ENCODE measurements at regions not wholly inside any gene's neighbourhood (a gene's known extent, or its start where the extent isn't known, plus 50 kb on each side); places are given as distances from the start of the nearest gene placed in this dataset.

- H3K27ac ChIP-seq: peak overlapping the region; percentile 60; the same call in 1 of the 2 replicates
- no peak for TF ChIP-seq CTCF (conservative IDR thresholded peaks at IDR 0.05)
Measured at GRCh38 chr5:149441986-149442385, 62.9 kb upstream of the IL17B start.

GRCh38 chr5:149441194-149441753 lies 62.2 kb upstream of the IL17B start:
- TF ChIP-seq CTCF (conservative IDR thresholded peaks at IDR 0.05): no peak
- H3K27ac ChIP-seq: no peak overlapping the region; the same call in 1 of the 2 replicates

- peak overlapping the region; percentile 71 for H3K27ac ChIP-seq
- peak; percentile 65 for TF ChIP-seq CTCF (conservative IDR thresholded peaks at IDR 0.05)
Measured at GRCh38 chr5:149439899-149440542, 60.9 kb upstream of the IL17B start.

- TF ChIP-seq CTCF (conservative IDR thresholded peaks at IDR 0.05): no peak
Measured at GRCh38 chr5:149438711-149439132, 59.6 kb upstream of the IL17B start.

GRCh38 chr5:149438281-149438680 lies 59.2 kb upstream of the IL17B start:
- peak overlapping the region; percentile 71 for H3K27ac ChIP-seq
- no peak for TF ChIP-seq CTCF (conservative IDR thresholded peaks at IDR 0.05)

More at GRCh38 chr5:149438711-149439132, 59.6 kb upstream of the IL17B start:
- H3K27ac ChIP-seq: peak overlapping the region; percentile 71

GRCh38 chr5:149437391-149438040 lies 58.4 kb upstream of the IL17B start:
- H3K27ac ChIP-seq: peak overlapping the region; percentile 71

More at GRCh38 chr5:149437391-149438040, 58.4 kb upstream of the IL17B start:
- TF ChIP-seq CTCF (conservative IDR thresholded peaks at IDR 0.05): no peak
